Ovary (tissue), 7 donors: ENCODE measurements at regions not wholly inside any gene's neighbourhood (a gene's known extent, or its start where the extent isn't known, plus 50 kb on each side); places are given as distances from the start of the nearest gene placed in this dataset.

ENCODE experiments used
- DNase-seq, 5 donors: peaks; one replicate each; pipeline ENCODE4 v3.0.0-alpha.2; 2019 to 2020
- H3K27ac ChIP-seq, 2 donors: fragments of 200-600 bp; one replicate each; pipeline versions ENCODE4 v1.5.1 to v1.8.0; 2019 to 2022
- H3K27me3 ChIP-seq: fragments of 200-600 bp; one replicate; pipeline ENCODE4 v1.8.0; 2022
- H3K36me3 ChIP-seq: fragments of 200-600 bp; sonication (generic); one replicate; pipeline ENCODE4 v1.5.1; 2019
- H3K4me1 ChIP-seq: one replicate; pipeline ENCODE4 v1.8.1; 2013; ENCODE audit warnings: mild to moderate bottlenecking, moderate library complexity; ENCODE audit not compliant: insufficient read depth
- H3K4me3 ChIP-seq: fragments of 200-600 bp; sonication (generic); one replicate; pipeline ENCODE4 v1.5.1; 2017
- H3K9me3 ChIP-seq, 2 donors: fragments of 200-600 bp in 1 of 2; sonication (generic) in 1 of 2; one replicate each; pipeline versions ENCODE4 v1.5.1 to v1.8.1; 2013 to 2019; ENCODE audit warnings: mild to moderate bottlenecking in 1 of 2, moderate library complexity in 1 of 2
- CTCF ChIP-seq, 3 donors: fragments of 450-650 bp in 2 of 3; fragments of 200-600 bp in 1 of 3; IDR thresholded peaks; one replicate each; pipeline versions ENCODE4 v1.5.1 to v1.8.0; 2016 to 2022; ENCODE audit warnings: antibody characterized with exemption in 3 of 3, mild to moderate bottlenecking in 1 of 3
- EP300 ChIP-seq: sonication (generic); formaldehyde crosslinking; IDR thresholded peaks from one replicate; pipeline ENCODE4 v1.6.1; 2017; ENCODE audit warnings: antibody characterized with exemption
- POLR2A ChIP-seq: fragments of 450-650 bp; IDR thresholded peaks from one replicate; pipeline ENCODE4 v1.6.1; 2017; ENCODE audit warnings: antibody characterized with exemption, mild to moderate bottlenecking, moderate library complexity
- WGBS, 3 donors: extraction: QIAGEN DNeasy Blood & Tissue Kit in 1 of 3; methylation state at CpG; one replicate each; pipeline versions ENCODE4 v1.1.5 to v1.1.7; 2013 to 2017; 5-methylcytosine and 5-hydroxymethylcytosine counted together
- intact Hi-C, 4 donors: fragments of 100-400 bp; cut with DNase I; formaldehyde crosslinking; loops; one replicate each; pipeline versions ENCODE4 v1.11.0 to v1.15.1; 2022 to 2023
- donor health status: DM: no; HTN: no; CAD: no; lungs with moderate emphysema.
- donor health status: DM: no; HTN: no; CAD: no.
- donor health status: Bipolar disorder and iron deficiency.
- donor health status: DM: no; HTN: no; CAD: no.
- donor health status: DM: yes; HTN: yes; CAD: no.

DNA sequence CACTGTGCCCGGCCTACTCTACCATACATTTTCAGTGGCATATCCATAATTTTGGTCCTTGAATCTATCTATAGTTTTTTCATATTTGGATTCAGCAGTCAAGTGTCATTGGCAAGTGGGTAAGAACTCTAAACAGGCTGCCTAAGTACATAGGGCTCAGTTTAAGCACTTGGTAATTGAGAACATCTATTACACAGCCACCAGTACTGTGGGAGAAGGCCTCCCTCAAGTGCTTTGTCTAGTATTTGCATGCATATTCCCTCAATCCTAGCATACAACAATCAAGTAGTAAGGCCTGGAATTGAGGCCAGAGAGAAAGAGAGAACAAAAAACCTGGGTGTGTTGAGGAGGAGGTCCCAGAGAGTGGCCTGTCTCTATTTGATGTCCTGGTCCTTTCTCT, 325.2 kb downstream of the USP25 start:
- H3K4me1 ChIP-seq: no peaks in the 10 kb centered on the region
- no peak overlapping the region for H3K4me3 ChIP-seq
- intact Hi-C loops: no loop called here
- DNase-seq: no peak
- no peaks in the 10 kb centered on the region for H3K27me3 ChIP-seq
- no peaks in the 10 kb centered on the region for H3K9me3 ChIP-seq
- 95 to 100% (median 95%) methylated on average over 1 of the region's 1 CpG for WGBS, 3 donors
- TF ChIP-seq EP300 (no peak), CTCF (IDR thresholded peaks at IDR 0.05) (no peak), POLR2A (no peak)
- H3K27ac ChIP-seq: no peak overlapping the region
- H3K36me3 ChIP-seq: no peaks in the 10 kb centered on the region

DNA sequence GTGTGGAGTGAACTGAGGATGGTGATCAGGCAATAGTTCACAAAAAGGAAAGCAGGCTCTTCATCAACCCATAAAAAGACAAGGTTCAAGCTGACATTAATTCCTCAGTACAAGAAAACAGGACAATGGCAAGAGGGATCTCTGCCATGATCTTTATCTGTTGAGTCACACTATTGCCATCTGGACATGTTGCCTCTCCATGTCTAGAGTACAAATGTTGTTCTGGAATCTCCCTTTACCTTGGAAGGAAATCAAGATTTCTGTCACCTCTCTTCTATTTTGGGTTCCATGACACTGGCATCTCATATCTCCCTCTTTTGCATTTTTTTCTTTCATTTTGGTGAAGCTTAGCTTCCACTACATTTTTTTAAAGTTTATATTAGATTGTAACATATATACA, 329.1 kb downstream of the USP25 start:
- Histone ChIP-seq H3K4me1 (no peaks in the 10 kb centered on the region), H3K4me3 (no peak overlapping the region), H3K36me3 (no peaks in the 10 kb centered on the region), H3K27me3 (no peaks in the 10 kb centered on the region), H3K27ac (no peak overlapping the region), H3K9me3 (no peaks in the 10 kb centered on the region)
- TF ChIP-seq CTCF (IDR thresholded peaks at IDR 0.05): no peak
- TF ChIP-seq EP300: no peak
- no peak for TF ChIP-seq POLR2A
- no peak for DNase-seq
- intact Hi-C loops: no loop called here

- H3K27me3 ChIP-seq: no peaks in the 10 kb centered on the region
- intact Hi-C loops: no loop called here
- H3K9me3 ChIP-seq: no peaks in the 10 kb centered on the region
- H3K36me3 ChIP-seq: no peaks in the 10 kb centered on the region
- 96 to 99% (median 98%) methylated on average over 4 of the region's 4 CpGs for WGBS, 3 donors
- DNase-seq: no peak
- no peak overlapping the region for H3K27ac ChIP-seq
- TF ChIP-seq EP300 (no peak), CTCF (IDR thresholded peaks at IDR 0.05) (no peak), POLR2A (no peak)
- no peaks in the 10 kb centered on the region for H3K4me1 ChIP-seq
- no peak overlapping the region for H3K4me3 ChIP-seq
Observed at GRCh38 chr21:16059981-16060380, 330.2 kb downstream of the USP25 start.

GRCh38 chr21:16061194-16061593, 331.4 kb downstream of the USP25 start:
- WGBS, 3 donors: 97% methylated on average over 9 of the region's 9 CpGs
- Histone ChIP-seq H3K4me1 (no peaks in the 10 kb centered on the region), H3K36me3 (no peaks in the 10 kb centered on the region), H3K27me3 (no peaks in the 10 kb centered on the region), H3K9me3 (no peaks in the 10 kb centered on the region), H3K27ac (no peak overlapping the region), H3K4me3 (no peak overlapping the region)
- intact Hi-C loops: no loop called here
- no peak for TF ChIP-seq CTCF (IDR thresholded peaks at IDR 0.05)
- no peak for TF ChIP-seq POLR2A
- TF ChIP-seq EP300: no peak
- no peak for DNase-seq
